Lung (tissue), 11 donors: ENCODE measurements at regions not wholly inside any gene's neighbourhood (a gene's known extent, or its start where the extent isn't known, plus 50 kb on each side); places are given as distances from the start of the nearest gene placed in this dataset.

ENCODE experiments used
- ATAC-seq: fragments of 200-7000 bp; cut with Tn5 transposase; one replicate; pipeline ENCODE4 v1.9.1; 2020; ENCODE audit warnings: moderate number of reproducible peaks; ENCODE audit not compliant: insufficient read depth, low FRiP score
- DNase-seq, 3 donors: peaks; one replicate each; pipeline ENCODE4 v3.0.0-alpha.2; 2013 to 2017
- H3K27ac ChIP-seq, 2 donors: one replicate each; pipeline ENCODE4 v1.5.1; 2013; ENCODE audit warnings: mild to moderate bottlenecking in 2 of 2, moderate library complexity in 2 of 2, control low read depth in 1 of 2, inconsistent platforms in 1 of 2, low read depth in 1 of 2, low read length in 1 of 2
- H3K27me3 ChIP-seq, 3 donors: one replicate each; pipeline ENCODE4 v1.5.1; 2013; ENCODE audit warnings: low read length in 2 of 3; ENCODE audit not compliant: control insufficient read depth in 3 of 3, insufficient read depth in 3 of 3
- H3K36me3 ChIP-seq, 4 donors: one replicate each; pipeline ENCODE4 v1.5.1; 2013; ENCODE audit warnings: low read length in 4 of 4, mild to moderate bottlenecking in 1 of 4, moderate library complexity in 1 of 4; ENCODE audit not compliant: control insufficient read depth in 4 of 4, insufficient read depth in 4 of 4
- H3K4me1 ChIP-seq, 5 donors: one replicate each; pipeline ENCODE4 v1.5.1; 2013; ENCODE audit warnings: low read length in 5 of 5, mild to moderate bottlenecking in 2 of 5, moderate library complexity in 1 of 5; ENCODE audit not compliant: control insufficient read depth in 5 of 5, insufficient read depth in 5 of 5
- H3K4me3 ChIP-seq: one replicate; pipeline ENCODE4 v1.5.1; 2013; ENCODE audit warnings: mild to moderate bottlenecking, control low read depth, moderate library complexity
- H3K9ac ChIP-seq, 2 donors: one replicate each; pipeline ENCODE4 v1.5.1; 2013; ENCODE audit warnings: low read length in 2 of 2, control low read depth in 1 of 2; ENCODE audit not compliant: insufficient read depth in 1 of 2
- H3K9me3 ChIP-seq, 4 donors: one replicate each; pipeline ENCODE4 v1.5.1; 2013; ENCODE audit warnings: low read length in 3 of 4, mild to moderate bottlenecking in 1 of 4, moderate library complexity in 1 of 4; ENCODE audit not compliant: control insufficient read depth in 4 of 4, insufficient read depth in 3 of 4
- WGBS, 2 donors: extraction: QIAGEN DNeasy Blood & Tissue Kit; methylation state at CpG; one replicate each; pipeline ENCODE4 v1.1.7; 2013; 5-methylcytosine and 5-hydroxymethylcytosine counted together
- TF ChIP-seq, protein P1 (sequence below): IDR thresholded peaks from 2 replicates; pipeline ENCODE4 v1.5.1; 2012; ENCODE audit warnings: mild to moderate bottlenecking; ENCODE audit errors: control extremely low read depth, extremely low read depth
- donor health status: control.
- donor health status: control.
- donor health status: Bipolar disorder and iron deficiency.
- donor health status: healthy.
- donor health status: DM: yes; HTN: yes; CAD: no.

- H3K9me3 ChIP-seq: no peaks in the 10 kb centered on the region
- WGBS, 2 donors: 52 to 64% methylated on average over 5 of the region's 5 CpGs
Observed at GRCh38 chr3:34264337-34265041, 466.1 kb downstream of the PDCD6IP start.

DNA sequence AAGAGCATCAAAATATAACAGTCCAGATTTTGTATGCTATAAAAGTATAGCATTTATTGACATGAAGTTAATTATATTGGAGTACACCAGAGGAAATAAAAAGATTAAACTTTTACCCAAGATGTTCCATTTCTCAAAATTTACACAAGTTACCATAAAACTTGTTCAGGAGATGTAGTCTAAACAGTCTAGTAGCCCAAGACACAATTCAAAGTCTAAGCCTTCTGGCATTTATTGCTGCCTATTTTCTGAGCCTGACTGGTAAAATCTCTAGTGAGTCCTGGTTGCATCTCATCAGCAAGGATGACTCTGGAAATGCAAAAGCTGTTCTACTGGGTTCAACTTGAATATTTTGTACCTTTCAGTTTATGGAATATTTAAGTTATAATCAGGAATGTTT lies 468.7 kb downstream of the PDCD6IP start:
- TF ChIP-seq, protein P1, sequence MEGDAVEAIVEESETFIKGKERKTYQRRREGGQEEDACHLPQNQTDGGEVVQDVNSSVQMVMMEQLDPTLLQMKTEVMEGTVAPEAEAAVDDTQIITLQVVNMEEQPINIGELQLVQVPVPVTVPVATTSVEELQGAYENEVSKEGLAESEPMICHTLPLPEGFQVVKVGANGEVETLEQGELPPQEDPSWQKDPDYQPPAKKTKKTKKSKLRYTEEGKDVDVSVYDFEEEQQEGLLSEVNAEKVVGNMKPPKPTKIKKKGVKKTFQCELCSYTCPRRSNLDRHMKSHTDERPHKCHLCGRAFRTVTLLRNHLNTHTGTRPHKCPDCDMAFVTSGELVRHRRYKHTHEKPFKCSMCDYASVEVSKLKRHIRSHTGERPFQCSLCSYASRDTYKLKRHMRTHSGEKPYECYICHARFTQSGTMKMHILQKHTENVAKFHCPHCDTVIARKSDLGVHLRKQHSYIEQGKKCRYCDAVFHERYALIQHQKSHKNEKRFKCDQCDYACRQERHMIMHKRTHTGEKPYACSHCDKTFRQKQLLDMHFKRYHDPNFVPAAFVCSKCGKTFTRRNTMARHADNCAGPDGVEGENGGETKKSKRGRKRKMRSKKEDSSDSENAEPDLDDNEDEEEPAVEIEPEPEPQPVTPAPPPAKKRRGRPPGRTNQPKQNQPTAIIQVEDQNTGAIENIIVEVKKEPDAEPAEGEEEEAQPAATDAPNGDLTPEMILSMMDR: no peak

More at GRCh38 chr3:34264337-34265041, 466.1 kb downstream of the PDCD6IP start:
- no peaks in the 10 kb centered on the region for H3K36me3 ChIP-seq
- H3K4me3 ChIP-seq: no peak overlapping the region
- TF ChIP-seq, protein P1: no peak
- no peak for ATAC-seq
- H3K27me3 ChIP-seq: no peaks in the 10 kb centered on the region
- no peak overlapping the region for H3K9ac ChIP-seq
- no peak overlapping the region for H3K27ac ChIP-seq
- DNase-seq: no peak
- peaks cover 0 to 22% (median 6%) of the 10 kb centered on the region in 5 donors for H3K4me1 ChIP-seq

GRCh38 chr3:34268032-34268709 lies 469.7 kb downstream of the PDCD6IP start:
- H3K36me3 ChIP-seq: no peaks in the 10 kb centered on the region
- peaks cover 0 to 4% (median 0%) of the 10 kb centered on the region in 4 donors for H3K9me3 ChIP-seq
- no peak overlapping the region for H3K27ac ChIP-seq
- peaks cover 0 to 8% (median 3%) of the 10 kb centered on the region in 5 donors for H3K4me1 ChIP-seq
- H3K4me3 ChIP-seq: no peak overlapping the region
- DNase-seq (no peak), ATAC-seq (no peak)
- no peaks in the 10 kb centered on the region for H3K27me3 ChIP-seq
- WGBS, 2 donors: 76 to 91% methylated on average over 4 of the region's 4 CpGs
- TF ChIP-seq, protein P1: no peak
- no peak overlapping the region for H3K9ac ChIP-seq

More for the DNA sequence above, 468.7 kb downstream of the PDCD6IP start:
- peaks cover 0 to 4% (median 0%) of the 10 kb centered on the region in 4 donors for H3K9me3 ChIP-seq
- H3K9ac ChIP-seq: no peak overlapping the region
- H3K4me1 ChIP-seq: peaks cover 0 to 14% (median 3%) of the 10 kb centered on the region in 5 donors
- H3K4me3 ChIP-seq: no peak overlapping the region
- no peaks in the 10 kb centered on the region for H3K36me3 ChIP-seq
- H3K27me3 ChIP-seq: no peaks in the 10 kb centered on the region
- H3K27ac ChIP-seq: no peak overlapping the region
- DNase-seq (no peak), ATAC-seq (no peak)
